A204.1 (cell line): ENCODE measurements at regions not wholly inside any gene's neighbourhood (a gene's known extent, or its start where the extent isn't known, plus 50 kb on each side); places are given as distances from the start of the nearest gene placed in this dataset.

Experiments
- FAIRE-seq: peaks from 2 replicates; lab custom pipeline; 2012; peaks lifted over from hg19 to GRCh38; lab: Jason Lieb, UNC

- FAIRE-seq = no peak
Observed at GRCh38 chr6:11357285-11357684, 124.8 kb upstream of the NEDD9 start.

- no peak for FAIRE-seq
Observed at GRCh38 chr6:11356404-11357155, 124.1 kb upstream of the NEDD9 start.

- FAIRE-seq = no peak
Observed at GRCh38 chr6:11353921-11354389, 121.5 kb upstream of the NEDD9 start.

- FAIRE-seq = no peak
Observed at GRCh38 chr6:11350294-11350693, 117.8 kb upstream of the NEDD9 start.

- no peak for FAIRE-seq
Observed at GRCh38 chr6:11349880-11350279, 117.4 kb upstream of the NEDD9 start.

- no peak for FAIRE-seq
Observed at GRCh38 chr6:11346516-11346915, 114.0 kb upstream of the NEDD9 start.

- no peak for FAIRE-seq
Observed at GRCh38 chr6:11345536-11345935, 113.1 kb upstream of the NEDD9 start.

- no peak for FAIRE-seq
Observed at GRCh38 chr6:11343963-11344723, 111.7 kb upstream of the NEDD9 start.

- no peak for FAIRE-seq
Observed at GRCh38 chr6:11341867-11342266, 109.4 kb upstream of the NEDD9 start.

- no peak for FAIRE-seq
Observed at GRCh38 chr6:11341303-11341702, 108.8 kb upstream of the NEDD9 start.

GRCh38 chr6:11339380-11339779, 106.9 kb upstream of the NEDD9 start:
- no peak for FAIRE-seq

GRCh38 chr6:11337306-11337705, 104.8 kb upstream of the NEDD9 start:
- no peak for FAIRE-seq

GRCh38 chr6:11335826-11336225, 103.4 kb upstream of the NEDD9 start:
- no peak for FAIRE-seq

- FAIRE-seq = no peak
Observed at GRCh38 chr6:11333132-11333849, 100.8 kb upstream of the NEDD9 start.

GRCh38 chr6:11332463-11332862, 100.0 kb upstream of the NEDD9 start:
- no peak for FAIRE-seq

GRCh38 chr6:11331111-11331510, 98.6 kb upstream of the NEDD9 start:
- no peak for FAIRE-seq

GRCh38 chr6:11330413-11330760, 97.9 kb upstream of the NEDD9 start:
- no peak for FAIRE-seq

- FAIRE-seq = no peak
Observed at GRCh38 chr6:11329726-11330412, 97.4 kb upstream of the NEDD9 start.

GRCh38 chr6:11328613-11329247, 96.3 kb upstream of the NEDD9 start:
- no peak for FAIRE-seq

- no peak for FAIRE-seq
Observed at GRCh38 chr6:11327961-11328360, 95.5 kb upstream of the NEDD9 start.

- no peak for FAIRE-seq
Observed at GRCh38 chr6:11326116-11326515, 93.6 kb upstream of the NEDD9 start.

- no peak for FAIRE-seq
Observed at GRCh38 chr6:11324453-11325015, 92.1 kb upstream of the NEDD9 start.
